SK-MEL-5 (cell line): ENCODE measurements at regions not wholly inside any gene's neighbourhood (a gene's known extent, or its start where the extent isn't known, plus 50 kb on each side); places are given as distances from the start of the nearest gene placed in this dataset.

Source experiments
- DNase-seq: peaks from one replicate; pipeline ENCODE4 v3.0.0-alpha.2; 2016; ENCODE audit warnings: low read depth, low spot score
- in situ Hi-C: cut with HindIII; loops from 2 replicates; pipeline ENCODE4 v1.10.0; 2016; ENCODE audit warnings: low sequenced_read_pairs, high pct_unique_total_duplicates, low pct_unique_long_range_greater_than_20kb

- DNase-seq, result no peak
Measured at GRCh38 chr12:112559784-112560183, 141.0 kb downstream of the PTPN11 start.

GRCh38 chr12:112564160-112564784, 145.5 kb downstream of the PTPN11 start:
- in situ Hi-C loops, result no loop called here

More at GRCh38 chr12:112559784-112560183, 141.0 kb downstream of the PTPN11 start:
- in situ Hi-C loops, result no loop called here

GRCh38 chr12:112568641-112569040, 149.9 kb downstream of the PTPN11 start:
- in situ Hi-C loops, result no loop called here
- no peak for DNase-seq

More at GRCh38 chr12:112564160-112564784, 145.5 kb downstream of the PTPN11 start:
- no peak for DNase-seq

GRCh38 chr12:112570096-112570495, 151.3 kb downstream of the PTPN11 start:
- no peak for DNase-seq
- in situ Hi-C loops, result no loop called here

GRCh38 chr12:112573141-112573540, 154.4 kb downstream of the PTPN11 start:
- DNase-seq, result no peak
- in situ Hi-C loops, result no loop called here

- in situ Hi-C loops, result no loop called here
Measured at GRCh38 chr12:112574896-112575558, 156.3 kb downstream of the PTPN11 start.

GRCh38 chr12:112575559-112576067, 156.9 kb downstream of the PTPN11 start:
- in situ Hi-C loops, result no loop called here
- no peak for DNase-seq

More at GRCh38 chr12:112574896-112575558, 156.3 kb downstream of the PTPN11 start:
- no peak for DNase-seq

GRCh38 chr12:112577473-112578329, 159.0 kb downstream of the PTPN11 start:
- peak; percentile 99 for DNase-seq
- in situ Hi-C loops, result no loop called here

- DNase-seq, result no peak
Measured at GRCh38 chr12:112584266-112584722, 165.5 kb downstream of the PTPN11 start.

GRCh38 chr12:112586148-112586783, 167.5 kb downstream of the PTPN11 start:
- in situ Hi-C loops, result no loop called here
- DNase-seq, result no peak

More at GRCh38 chr12:112584266-112584722, 165.5 kb downstream of the PTPN11 start:
- in situ Hi-C loops, result no loop called here

GRCh38 chr12:112589275-112589674, 170.5 kb downstream of the PTPN11 start:
- in situ Hi-C loops, result no loop called here
- no peak for DNase-seq

GRCh38 chr12:112590281-112590680, 171.5 kb downstream of the PTPN11 start:
- in situ Hi-C loops, result no loop called here
- DNase-seq, result no peak

GRCh38 chr12:112591488-112591887, 172.7 kb downstream of the PTPN11 start:
- DNase-seq, result no peak
- in situ Hi-C loops, result no loop called here

GRCh38 chr12:112595410-112595809, 176.7 kb downstream of the PTPN11 start:
- in situ Hi-C loops, result no loop called here

GRCh38 chr12:112597986-112598385, 179.2 kb downstream of the PTPN11 start:
- in situ Hi-C loops, result no loop called here
- no peak for DNase-seq

More at GRCh38 chr12:112595410-112595809, 176.7 kb downstream of the PTPN11 start:
- DNase-seq, result no peak

- in situ Hi-C loops, result no loop called here
- no peak for DNase-seq
Measured at GRCh38 chr12:112598626-112599025, 179.9 kb downstream of the PTPN11 start.

GRCh38 chr12:112599871-112600270, 181.1 kb downstream of the PTPN11 start:
- DNase-seq, result peak; percentile 96
- in situ Hi-C loops, result no loop called here
